NCI-H2107 treated with DMSO at 0.1 percent for 48 hours (cell line): ENCODE measurements at regions not wholly inside any gene's neighbourhood (a gene's known extent, or its start where the extent isn't known, plus 50 kb on each side); places are given as distances from the start of the nearest gene placed in this dataset.
"Not testable (repeated sequence)": the region's sequence is repeated elsewhere in the genome, so short reads cannot be mapped to it uniquely, and the experiment has no call there.

Experiments used
- DNase-seq: peaks from one replicate; lab custom pipeline; 2025; ENCODE audit not compliant: unreplicated experiment; lab: John Stamatoyannopoulos, UW

GRCh38 chr2:125584732-125585131 is 1071.2 kb upstream of the GYPC start:
- no peak for DNase-seq

DNA sequence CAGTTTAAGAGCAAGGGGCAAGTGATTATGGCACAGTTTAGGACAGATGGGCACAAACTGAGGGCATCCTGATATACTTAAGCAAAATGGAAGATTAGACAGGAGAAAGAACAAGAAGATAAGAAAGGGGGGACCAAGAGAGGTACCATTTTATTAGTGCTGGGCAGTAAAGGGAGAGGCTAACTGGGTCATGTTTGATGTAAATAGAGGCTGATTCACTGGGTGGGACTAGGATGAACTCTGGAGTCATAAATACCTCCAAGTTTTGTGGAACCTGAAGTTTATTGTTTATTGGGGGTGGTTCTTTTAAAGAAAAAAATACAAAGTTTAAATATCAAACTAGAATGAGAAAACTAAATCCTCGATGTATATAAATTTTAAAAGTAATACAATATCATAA is 1067.2 kb upstream of the GYPC start:
- DNase-seq: no peak

GRCh38 chr2:125591954-125592353 is 1064.0 kb upstream of the GYPC start:
- DNase-seq: no peak

DNA sequence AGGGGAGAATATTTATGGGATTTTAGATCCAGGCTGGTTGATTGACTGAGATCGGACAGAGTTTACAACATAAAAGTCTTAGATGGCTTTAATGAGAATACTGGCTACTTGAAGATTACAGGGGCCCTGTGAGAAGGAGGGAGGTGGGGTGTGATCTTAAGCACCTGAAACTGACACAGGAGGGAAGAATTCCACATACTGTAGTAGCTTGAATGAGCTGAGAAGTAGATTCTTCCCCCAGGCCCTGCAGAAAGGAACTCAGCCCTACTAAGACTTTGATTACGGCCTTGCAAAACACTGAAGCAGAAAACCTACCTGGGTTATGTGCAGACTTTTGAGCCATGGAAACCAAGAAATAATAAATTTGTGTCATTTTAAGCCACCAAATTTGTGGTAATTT is 1062.9 kb upstream of the GYPC start:
- no peak for DNase-seq

DNA sequence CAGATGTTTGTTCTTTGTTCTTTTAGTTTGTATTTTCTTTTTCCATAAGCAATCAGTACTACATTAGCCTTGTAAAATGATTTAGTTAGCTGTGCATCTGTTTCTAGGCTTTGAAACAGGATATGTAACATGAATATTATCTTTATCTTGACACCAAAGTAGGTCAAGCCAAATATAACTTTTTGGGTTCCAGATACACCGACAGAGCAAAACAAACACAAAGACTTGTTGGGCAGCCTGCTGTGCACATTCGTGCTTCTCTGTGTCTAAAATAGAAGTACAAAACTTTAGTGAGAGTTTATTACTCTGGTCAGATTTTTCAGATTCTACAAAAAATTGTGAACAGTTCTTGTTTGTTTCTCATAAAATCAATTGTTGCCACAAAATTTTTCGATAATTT is 1059.3 kb upstream of the GYPC start:
- DNase-seq: no peak

DNA sequence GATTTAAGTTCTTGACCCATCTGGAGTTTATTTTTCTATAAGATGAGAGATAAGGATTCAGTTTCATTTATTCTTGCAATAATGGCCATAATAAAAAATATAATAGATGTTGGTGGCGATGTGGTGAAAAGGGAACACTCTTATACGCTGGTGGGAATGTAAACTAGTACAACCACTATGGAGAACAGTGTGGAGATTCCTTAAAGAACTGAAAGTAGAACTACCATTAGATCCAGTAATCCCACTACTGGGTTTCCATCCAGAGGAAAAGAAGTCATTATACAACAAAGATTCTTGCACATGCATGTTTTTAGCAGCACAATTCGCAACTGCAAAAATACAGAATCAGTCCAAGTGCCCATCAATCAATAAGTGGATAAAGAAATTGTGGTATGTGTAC is 1040.5 kb upstream of the GYPC start:
- no peak for DNase-seq

DNA sequence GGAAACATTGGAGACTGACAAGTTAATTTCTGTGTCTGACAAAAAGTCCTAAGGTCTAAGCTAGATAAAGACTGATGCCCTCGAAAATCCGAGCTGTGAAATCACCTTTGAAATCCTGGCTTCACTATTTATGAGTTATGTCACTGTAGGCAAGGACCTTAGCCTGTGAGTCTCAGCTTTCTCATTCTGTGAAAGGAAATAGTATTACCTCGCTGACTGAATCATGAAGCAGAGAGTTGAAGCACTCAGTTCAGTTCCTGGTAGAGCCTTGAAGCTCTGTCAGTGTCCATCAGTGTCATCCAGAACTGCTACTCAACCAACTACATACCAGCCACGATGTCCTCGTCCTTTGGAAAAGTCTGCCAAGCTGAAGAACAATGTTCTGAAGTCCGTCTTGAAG is 1025.6 kb upstream of the GYPC start:
- DNase-seq: no peak

DNA sequence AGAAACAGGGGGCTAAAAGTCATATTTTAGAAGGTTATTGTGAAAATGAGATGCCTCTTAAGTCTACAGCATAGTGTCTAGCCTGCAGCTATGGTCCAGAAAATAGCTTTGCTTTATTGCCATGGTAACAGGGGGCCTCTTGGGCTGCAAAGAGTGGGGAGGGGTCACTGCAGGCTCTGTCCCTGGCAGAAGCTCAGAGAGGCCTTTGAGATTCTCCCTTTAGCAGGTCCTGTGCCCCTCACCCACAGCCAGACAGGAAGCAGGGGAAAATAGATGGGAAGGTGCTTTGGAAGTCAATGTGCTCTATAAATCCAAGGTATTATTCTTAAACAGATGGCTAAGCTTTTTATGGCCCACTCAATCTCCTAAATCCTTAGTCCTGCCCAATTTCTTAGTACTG is 1021.3 kb upstream of the GYPC start:
- no peak for DNase-seq

- DNase-seq: no peak
These were observed 1017.6 kb upstream of the GYPC start for GRCh38 chr2:125638345-125638744.

GRCh38 chr2:125642032-125642431 is 1013.9 kb upstream of the GYPC start:
- no peak for DNase-seq

DNA sequence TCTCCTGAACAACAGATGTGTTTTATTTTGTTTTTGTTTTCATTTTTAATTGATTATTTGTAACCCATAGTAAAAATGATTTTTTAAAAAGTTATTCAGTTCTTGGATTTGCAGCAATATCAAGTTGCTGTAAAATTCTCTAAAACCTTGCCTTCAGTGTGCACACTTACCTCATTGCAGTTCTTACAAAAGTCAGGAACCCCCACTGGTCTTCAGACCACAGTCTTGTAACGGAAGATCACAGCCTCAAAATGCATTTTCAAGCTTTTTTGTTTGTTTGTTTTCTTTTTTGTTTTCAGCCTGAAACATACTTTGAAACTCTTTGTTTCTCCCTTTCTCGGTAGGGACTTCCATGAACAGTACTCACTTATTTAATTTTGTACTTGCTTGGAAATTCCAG is 1012.8 kb upstream of the GYPC start:
- DNase-seq: no peak

- DNase-seq: no peak
These were observed 1012.4 kb upstream of the GYPC start for GRCh38 chr2:125643585-125643984.

GRCh38 chr2:125644257-125644656 is 1011.7 kb upstream of the GYPC start:
- no peak for DNase-seq

DNA sequence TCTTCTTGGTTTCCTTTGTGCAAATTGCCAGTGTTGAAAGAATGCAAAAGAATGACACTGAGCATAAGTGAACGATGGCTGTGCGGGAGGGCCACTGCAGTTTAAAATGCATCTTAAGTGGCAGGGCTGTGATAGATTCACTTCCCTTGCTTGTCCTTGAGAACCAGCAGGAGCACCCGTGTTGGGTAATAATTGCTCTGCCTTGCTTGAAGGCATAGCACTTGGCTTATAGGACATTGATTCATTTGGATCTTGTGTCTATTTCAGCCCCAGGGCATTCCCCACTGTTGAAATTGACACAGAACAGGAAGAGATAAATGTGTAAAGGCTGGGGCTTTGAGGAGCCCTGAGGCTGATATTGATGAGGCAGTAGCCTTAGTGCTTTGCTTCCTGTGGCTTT is 1003.7 kb upstream of the GYPC start:
- DNase-seq: no peak

DNA sequence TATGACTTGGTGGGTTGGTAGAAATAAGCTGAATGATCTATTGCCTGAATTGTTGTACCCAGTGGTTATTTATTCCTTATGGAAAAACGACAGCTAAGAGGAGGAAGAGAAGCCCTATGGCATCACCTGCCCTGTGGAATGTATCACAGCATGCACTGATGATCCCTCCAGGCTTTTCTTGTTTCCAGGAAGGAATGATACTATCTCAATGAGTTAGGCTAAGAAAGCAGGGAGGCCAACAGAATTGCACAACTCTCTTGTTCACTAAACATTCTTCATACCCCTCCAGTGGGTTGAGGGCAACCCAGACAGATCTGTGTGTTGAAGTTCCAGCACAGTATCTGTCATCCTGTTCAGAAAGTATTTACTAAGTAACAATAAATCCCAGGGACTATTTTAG is 1001.7 kb upstream of the GYPC start:
- no peak for DNase-seq

DNA sequence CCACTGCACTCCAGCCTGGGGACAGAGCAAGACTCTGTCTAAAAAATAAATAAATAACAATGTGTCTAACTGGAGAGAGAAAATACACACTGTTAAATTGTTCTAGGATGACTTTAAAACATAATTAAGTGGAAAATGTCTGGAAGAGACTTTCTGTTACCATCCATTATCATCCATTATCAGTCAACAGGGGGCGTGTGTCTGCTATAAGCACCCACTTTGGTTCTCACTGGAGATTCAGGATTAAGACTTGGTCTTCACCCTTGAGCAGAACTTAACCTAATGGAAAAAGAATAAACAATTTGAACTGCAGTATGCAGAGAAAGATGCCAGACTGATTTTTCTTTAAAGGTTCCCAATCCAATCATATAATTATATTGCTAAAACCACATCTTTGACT is 999.8 kb upstream of the GYPC start:
- no peak for DNase-seq

DNA sequence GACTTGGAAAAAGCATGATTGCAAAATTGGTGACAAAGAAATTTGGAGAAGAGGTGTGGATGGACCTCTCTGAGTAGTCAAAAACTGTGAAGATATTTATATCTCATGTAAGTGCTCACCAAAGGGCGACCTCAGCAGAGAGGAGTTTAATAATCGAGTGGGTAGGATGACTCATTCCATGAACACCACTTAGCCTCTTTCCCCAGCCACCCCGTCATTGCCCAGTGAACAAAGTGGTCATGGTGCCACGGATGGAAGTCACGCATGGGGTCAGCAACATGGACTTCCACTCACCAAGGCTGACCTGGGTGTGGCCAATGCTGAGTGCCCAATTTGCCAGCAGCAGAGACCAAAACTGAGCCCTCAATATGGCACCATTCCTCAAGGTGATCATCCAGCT is 997.4 kb upstream of the GYPC start:
- DNase-seq: no peak

DNA sequence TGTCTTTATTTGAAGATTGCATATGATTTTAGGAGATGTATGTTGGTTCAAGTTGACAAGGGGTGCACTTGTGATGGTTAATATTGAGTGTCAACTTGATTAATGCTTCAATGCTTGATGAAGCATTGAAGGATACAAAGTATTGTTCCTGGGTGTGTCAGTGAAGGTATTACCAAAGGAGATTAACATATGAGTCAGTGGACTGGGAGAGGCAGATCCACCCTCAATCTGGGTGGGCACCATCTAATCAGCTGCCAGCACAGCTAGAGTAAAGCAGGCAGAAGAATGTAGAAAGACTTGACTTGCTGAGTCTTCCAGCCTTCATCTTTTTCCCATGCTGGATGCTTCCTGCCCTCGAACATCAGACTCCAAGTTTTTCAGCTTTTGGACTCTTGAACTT is 995.6 kb upstream of the GYPC start:
- DNase-seq: not testable (repeated sequence)

GRCh38 chr2:125667630-125668029 is 988.3 kb upstream of the GYPC start:
- DNase-seq: no peak

DNA sequence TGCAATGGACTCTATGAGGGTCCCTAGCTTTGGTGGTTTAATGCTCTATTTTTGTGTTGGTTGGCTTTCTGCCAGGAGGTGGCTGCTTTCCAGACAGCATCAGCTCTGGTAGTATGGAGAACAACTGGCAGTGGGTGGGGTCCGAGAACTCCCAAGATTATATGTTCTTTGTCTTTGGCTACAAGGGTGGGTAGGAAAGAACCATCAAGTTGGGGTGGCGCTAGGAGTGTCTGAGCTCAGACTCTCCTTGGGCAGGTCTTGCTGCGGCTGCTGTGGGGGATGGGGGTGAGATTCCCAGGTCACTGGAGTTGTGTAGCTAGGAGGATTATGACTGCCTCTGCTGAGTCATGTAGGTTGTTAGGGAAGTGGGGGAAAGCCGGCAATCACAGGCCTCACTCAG is 976.1 kb upstream of the GYPC start:
- DNase-seq: no peak

DNA sequence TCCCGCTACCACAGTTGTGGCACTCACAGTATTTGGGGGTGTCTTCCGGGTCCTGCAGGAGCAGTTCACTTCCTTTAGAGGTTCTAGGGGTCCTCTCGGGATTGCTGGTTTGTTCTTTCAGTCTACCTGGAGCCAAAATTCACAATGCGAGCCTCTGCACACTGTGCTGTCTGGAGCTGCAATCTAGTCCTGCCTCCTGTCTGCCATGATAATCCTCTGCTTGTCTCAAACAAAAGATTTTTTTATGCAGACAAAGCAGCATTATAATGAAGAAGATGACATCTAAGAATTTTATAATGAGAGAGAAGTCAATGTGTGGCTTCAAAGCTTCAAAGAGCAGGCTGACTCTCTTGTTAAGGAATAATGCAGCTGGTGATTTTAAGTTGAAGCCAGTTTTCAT is 975.1 kb upstream of the GYPC start:
- no peak for DNase-seq

DNA sequence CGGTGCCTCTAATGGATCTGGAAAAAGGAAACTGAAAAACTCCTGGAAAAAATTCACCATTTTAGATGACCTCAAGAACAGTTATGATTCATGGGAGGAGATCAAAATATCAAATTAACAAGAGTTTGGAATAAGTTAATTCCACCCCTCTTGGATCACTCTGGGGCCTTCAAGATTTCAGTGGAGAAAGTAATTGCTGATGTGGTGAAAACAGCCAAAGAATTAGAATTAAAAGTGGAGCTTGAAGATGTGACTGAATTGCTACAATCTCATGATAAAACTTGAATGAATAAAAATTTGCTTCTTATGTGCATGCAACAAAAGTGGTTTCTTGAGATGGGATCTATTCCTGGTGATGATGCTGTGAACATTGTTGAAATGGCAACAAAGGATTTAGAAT is 974.4 kb upstream of the GYPC start:
- no peak for DNase-seq

DNA sequence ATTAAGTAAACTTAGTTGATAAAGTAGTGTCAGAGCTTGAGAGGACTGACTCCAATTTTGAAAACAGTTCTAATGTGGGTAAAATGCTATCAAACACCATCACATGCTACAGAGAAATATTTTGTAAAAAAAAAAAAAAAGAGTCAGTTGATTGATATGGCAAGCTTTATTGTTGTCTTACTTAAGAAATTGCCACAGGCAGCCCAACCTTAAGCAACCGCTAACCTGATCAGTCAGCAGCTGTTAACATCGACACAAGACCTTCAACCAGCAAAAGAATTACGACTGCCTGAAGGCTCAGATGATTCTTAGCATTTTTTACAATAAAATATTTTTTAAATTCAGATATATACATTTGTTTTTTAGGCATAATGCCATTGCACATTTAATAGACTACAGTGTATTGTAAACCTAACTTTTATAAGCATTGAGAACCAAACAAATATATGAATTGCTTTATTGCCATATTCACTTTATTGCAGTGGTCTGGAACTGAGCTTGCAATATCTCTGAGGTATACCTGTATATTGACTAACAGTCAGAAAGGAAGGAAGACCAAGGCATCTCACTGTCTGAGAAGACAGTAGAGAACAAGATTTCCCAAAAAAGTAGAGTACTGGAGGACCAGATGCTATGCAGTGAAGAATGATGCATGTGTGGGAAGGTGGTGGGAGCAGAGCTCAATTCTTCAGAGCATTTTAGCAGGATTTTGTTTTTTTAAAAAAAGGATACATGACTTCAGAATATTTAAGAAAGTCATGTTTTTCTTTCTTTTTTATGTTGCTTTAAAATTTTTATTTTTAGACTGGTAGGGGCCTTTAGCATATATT is 973.8 kb upstream of the GYPC start:
- no peak for DNase-seq
